ENCODE measurements at regions not wholly inside any gene's neighbourhood (a gene's known extent, or its start where the extent isn't known, plus 50 kb on each side); places are given as distances from the start of the nearest gene placed in this dataset.

GRCh38 chr2:186976329-186976728, 127.4 kb upstream of the ZSWIM2 start:
- TF ChIP-seq, protein P1, sequence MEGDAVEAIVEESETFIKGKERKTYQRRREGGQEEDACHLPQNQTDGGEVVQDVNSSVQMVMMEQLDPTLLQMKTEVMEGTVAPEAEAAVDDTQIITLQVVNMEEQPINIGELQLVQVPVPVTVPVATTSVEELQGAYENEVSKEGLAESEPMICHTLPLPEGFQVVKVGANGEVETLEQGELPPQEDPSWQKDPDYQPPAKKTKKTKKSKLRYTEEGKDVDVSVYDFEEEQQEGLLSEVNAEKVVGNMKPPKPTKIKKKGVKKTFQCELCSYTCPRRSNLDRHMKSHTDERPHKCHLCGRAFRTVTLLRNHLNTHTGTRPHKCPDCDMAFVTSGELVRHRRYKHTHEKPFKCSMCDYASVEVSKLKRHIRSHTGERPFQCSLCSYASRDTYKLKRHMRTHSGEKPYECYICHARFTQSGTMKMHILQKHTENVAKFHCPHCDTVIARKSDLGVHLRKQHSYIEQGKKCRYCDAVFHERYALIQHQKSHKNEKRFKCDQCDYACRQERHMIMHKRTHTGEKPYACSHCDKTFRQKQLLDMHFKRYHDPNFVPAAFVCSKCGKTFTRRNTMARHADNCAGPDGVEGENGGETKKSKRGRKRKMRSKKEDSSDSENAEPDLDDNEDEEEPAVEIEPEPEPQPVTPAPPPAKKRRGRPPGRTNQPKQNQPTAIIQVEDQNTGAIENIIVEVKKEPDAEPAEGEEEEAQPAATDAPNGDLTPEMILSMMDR (optimal IDR thresholded peaks at IDR 0.05 in 1 of 3, IDR thresholded peaks at IDR 0.05 in 1 of 3, conservative IDR thresholded peaks at IDR 0.05 in 1 of 3; ENCODE audit: extremely low read depth in 1 of 3, insufficient read depth in 2 of 3, low read length in 3 of 3): no peak
- no peak for TF ChIP-seq EZH2 (IDR thresholded peaks at IDR 0.05; ENCODE audit: low read length)

Measured in keratinocyte (primary cell).